GM23338 (cell line): ENCODE measurements at regions not wholly inside any gene's neighbourhood (a gene's known extent, or its start where the extent isn't known, plus 50 kb on each side); places are given as distances from the start of the nearest gene placed in this dataset.

Source experiments
- CREB1 ChIP-seq: fragments of 250-450 bp; sonication (Bioruptor Pico); IDR thresholded peaks from 2 replicates; pipeline ENCODE4 v1.5.0; 2020; ENCODE audit warnings: low read depth, mild to moderate bottlenecking, moderate library complexity
- CTCF ChIP-seq, 2 experiments: fragments of 200-600 bp in 1 of 2; sonication (generic) in 1 of 2; conservative IDR thresholded peaks; 2 replicates each; pipeline versions ENCODE4 v1.5.1 to v1.6.1; 2016 to 2017; ENCODE audit warnings: antibody characterized with exemption in 2 of 2, low read depth in 2 of 2, mild to moderate bottlenecking in 2 of 2, moderate library complexity in 1 of 2
- EZH2 ChIP-seq: fragments of 200-600 bp; sonication (generic); IDR thresholded peaks from one replicate; pipeline ENCODE4 v1.8.0; 2017; ENCODE audit warnings: antibody characterized with exemption, mild to moderate bottlenecking, low read depth; ENCODE audit not compliant: unreplicated experiment
- EZH2phosphoT487 ChIP-seq: fragments of 200-600 bp; sonication (generic); IDR thresholded peaks from one replicate; pipeline ENCODE4 v1.8.1; 2018; ENCODE audit warnings: antibody characterized with exemption; ENCODE audit not compliant: unreplicated experiment
- JUNB ChIP-seq: IDR thresholded peaks from one replicate; pipeline ENCODE4 v1.6.1; 2016; ENCODE audit warnings: antibody characterized with exemption; ENCODE audit not compliant: unreplicated experiment
- POLR2AphosphoS5 ChIP-seq: IDR thresholded peaks from 2 replicates; pipeline ENCODE4 v1.6.1; 2016; ENCODE audit warnings: antibody characterized with exemption, low read depth
- STAT1 ChIP-seq: IDR thresholded peaks from one replicate; pipeline ENCODE4 v1.6.1; 2016; ENCODE audit warnings: antibody characterized with exemption; ENCODE audit not compliant: unreplicated experiment
- ZNF114 ChIP-seq: fragments of 250-450 bp; sonication (Bioruptor Pico); IDR thresholded peaks from 2 replicates; pipeline ENCODE4 v1.5.0; 2020; ENCODE audit warnings: mild to moderate bottlenecking, moderate library complexity
- ZNF331 ChIP-seq: fragments of 250-450 bp; sonication (Bioruptor Pico); IDR thresholded peaks from 2 replicates; pipeline ENCODE4 v1.5.0; 2020; ENCODE audit warnings: low read depth, mild to moderate bottlenecking, moderate library complexity
- TF ChIP-seq, protein P1 (sequence below): IDR thresholded peaks from 2 replicates; pipeline ENCODE4 v1.6.1; 2016; ENCODE audit warnings: antibody characterized with exemption
- TF ChIP-seq, protein P2 (sequence below): IDR thresholded peaks from one replicate; pipeline ENCODE4 v1.6.1; 2018; ENCODE audit warnings: antibody characterized with exemption; ENCODE audit not compliant: unreplicated experiment
- TF ChIP-seq, protein P3 (sequence below): fragments of 250-450 bp; sonication (Bioruptor Pico); IDR thresholded peaks from 2 replicates; pipeline ENCODE4 v1.5.0; 2020; ENCODE audit warnings: mild to moderate bottlenecking, moderate library complexity

- TF ChIP-seq EZH2phosphoT487 (no peak), CTCF (conservative IDR thresholded peaks at IDR 0.05; ENCODE audit: low read depth in 2 of 2) (no peak), POLR2AphosphoS5 (no peak), EZH2 (no peak), ZNF114 (CRISPR knock-in tag) (no peak), CREB1 (CRISPR knock-in tag) (no peak), ZNF331 (no peak), JUNB (no peak), STAT1 (no peak)
- TF ChIP-seq, protein P1, sequence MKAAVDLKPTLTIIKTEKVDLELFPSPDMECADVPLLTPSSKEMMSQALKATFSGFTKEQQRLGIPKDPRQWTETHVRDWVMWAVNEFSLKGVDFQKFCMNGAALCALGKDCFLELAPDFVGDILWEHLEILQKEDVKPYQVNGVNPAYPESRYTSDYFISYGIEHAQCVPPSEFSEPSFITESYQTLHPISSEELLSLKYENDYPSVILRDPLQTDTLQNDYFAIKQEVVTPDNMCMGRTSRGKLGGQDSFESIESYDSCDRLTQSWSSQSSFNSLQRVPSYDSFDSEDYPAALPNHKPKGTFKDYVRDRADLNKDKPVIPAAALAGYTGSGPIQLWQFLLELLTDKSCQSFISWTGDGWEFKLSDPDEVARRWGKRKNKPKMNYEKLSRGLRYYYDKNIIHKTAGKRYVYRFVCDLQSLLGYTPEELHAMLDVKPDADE, result no peak
- TF ChIP-seq, protein P2, sequence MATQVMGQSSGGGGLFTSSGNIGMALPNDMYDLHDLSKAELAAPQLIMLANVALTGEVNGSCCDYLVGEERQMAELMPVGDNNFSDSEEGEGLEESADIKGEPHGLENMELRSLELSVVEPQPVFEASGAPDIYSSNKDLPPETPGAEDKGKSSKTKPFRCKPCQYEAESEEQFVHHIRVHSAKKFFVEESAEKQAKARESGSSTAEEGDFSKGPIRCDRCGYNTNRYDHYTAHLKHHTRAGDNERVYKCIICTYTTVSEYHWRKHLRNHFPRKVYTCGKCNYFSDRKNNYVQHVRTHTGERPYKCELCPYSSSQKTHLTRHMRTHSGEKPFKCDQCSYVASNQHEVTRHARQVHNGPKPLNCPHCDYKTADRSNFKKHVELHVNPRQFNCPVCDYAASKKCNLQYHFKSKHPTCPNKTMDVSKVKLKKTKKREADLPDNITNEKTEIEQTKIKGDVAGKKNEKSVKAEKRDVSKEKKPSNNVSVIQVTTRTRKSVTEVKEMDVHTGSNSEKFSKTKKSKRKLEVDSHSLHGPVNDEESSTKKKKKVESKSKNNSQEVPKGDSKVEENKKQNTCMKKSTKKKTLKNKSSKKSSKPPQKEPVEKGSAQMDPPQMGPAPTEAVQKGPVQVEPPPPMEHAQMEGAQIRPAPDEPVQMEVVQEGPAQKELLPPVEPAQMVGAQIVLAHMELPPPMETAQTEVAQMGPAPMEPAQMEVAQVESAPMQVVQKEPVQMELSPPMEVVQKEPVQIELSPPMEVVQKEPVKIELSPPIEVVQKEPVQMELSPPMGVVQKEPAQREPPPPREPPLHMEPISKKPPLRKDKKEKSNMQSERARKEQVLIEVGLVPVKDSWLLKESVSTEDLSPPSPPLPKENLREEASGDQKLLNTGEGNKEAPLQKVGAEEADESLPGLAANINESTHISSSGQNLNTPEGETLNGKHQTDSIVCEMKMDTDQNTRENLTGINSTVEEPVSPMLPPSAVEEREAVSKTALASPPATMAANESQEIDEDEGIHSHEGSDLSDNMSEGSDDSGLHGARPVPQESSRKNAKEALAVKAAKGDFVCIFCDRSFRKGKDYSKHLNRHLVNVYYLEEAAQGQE, result no peak
- TF ChIP-seq, protein P3, sequence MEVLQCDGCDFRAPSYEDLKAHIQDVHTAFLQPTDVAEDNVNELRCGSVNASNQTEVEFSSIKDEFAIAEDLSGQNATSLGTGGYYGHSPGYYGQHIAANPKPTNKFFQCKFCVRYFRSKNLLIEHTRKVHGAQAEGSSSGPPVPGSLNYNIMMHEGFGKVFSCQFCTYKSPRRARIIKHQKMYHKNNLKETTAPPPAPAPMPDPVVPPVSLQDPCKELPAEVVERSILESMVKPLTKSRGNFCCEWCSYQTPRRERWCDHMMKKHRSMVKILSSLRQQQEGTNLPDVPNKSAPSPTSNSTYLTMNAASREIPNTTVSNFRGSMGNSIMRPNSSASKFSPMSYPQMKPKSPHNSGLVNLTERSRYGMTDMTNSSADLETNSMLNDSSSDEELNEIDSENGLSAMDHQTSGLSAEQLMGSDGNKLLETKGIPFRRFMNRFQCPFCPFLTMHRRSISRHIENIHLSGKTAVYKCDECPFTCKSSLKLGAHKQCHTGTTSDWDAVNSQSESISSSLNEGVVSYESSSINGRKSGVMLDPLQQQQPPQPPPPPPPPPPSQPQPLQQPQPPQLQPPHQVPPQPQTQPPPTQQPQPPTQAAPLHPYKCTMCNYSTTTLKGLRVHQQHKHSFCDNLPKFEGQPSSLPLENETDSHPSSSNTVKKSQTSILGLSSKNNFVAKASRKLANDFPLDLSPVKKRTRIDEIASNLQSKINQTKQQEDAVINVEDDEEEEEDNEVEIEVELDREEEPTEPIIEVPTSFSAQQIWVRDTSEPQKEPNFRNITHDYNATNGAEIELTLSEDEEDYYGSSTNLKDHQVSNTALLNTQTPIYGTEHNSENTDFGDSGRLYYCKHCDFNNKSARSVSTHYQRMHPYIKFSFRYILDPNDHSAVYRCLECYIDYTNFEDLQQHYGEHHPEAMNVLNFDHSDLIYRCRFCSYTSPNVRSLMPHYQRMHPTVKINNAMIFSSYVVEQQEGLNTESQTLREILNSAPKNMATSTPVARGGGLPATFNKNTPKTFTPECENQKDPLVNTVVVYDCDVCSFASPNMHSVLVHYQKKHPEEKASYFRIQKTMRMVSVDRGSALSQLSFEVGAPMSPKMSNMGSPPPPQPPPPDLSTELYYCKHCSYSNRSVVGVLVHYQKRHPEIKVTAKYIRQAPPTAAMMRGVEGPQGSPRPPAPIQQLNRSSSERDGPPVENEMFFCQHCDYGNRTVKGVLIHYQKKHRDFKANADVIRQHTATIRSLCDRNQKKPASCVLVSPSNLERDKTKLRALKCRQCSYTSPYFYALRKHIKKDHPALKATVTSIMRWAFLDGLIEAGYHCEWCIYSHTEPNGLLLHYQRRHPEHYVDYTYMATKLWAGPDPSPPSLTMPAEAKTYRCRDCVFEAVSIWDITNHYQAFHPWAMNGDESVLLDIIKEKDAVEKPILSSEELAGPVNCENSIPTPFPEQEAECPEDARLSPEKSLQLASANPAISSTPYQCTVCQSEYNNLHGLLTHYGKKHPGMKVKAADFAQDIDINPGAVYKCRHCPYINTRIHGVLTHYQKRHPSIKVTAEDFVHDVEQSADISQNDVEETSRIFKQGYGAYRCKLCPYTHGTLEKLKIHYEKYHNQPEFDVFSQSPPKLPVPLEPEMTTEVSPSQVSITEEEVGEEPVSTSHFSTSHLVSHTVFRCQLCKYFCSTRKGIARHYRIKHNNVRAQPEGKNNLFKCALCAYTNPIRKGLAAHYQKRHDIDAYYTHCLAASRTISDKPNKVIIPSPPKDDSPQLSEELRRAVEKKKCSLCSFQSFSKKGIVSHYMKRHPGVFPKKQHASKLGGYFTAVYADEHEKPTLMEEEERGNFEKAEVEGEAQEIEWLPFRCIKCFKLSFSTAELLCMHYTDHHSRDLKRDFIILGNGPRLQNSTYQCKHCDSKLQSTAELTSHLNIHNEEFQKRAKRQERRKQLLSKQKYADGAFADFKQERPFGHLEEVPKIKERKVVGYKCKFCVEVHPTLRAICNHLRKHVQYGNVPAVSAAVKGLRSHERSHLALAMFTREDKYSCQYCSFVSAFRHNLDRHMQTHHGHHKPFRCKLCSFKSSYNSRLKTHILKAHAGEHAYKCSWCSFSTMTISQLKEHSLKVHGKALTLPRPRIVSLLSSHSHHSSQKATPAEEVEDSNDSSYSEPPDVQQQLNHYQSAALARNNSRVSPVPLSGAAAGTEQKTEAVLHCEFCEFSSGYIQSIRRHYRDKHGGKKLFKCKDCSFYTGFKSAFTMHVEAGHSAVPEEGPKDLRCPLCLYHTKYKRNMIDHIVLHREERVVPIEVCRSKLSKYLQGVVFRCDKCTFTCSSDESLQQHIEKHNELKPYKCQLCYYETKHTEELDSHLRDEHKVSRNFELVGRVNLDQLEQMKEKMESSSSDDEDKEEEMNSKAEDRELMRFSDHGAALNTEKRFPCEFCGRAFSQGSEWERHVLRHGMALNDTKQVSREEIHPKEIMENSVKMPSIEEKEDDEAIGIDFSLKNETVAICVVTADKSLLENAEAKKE (CRISPR knock-in tag), result no peak
Measured at GRCh38 chr1:121483961-121484424, 299.2 kb downstream of the SRGAP2C start.
